Stimulated activated CD8-positive, alpha-beta memory T cell treated with anti-CD3 and anti-CD28 coated beads, Interleukin-4, amount 100 ng/mL, for 24 hours (primary cell): ENCODE measurements at regions not wholly inside any gene's neighbourhood (a gene's known extent, or its start where the extent isn't known, plus 50 kb on each side); places are given as distances from the start of the nearest gene placed in this dataset.

Experiments used
- DNase-seq: peaks from one replicate; pipeline ENCODE4 v3.0.0-alpha.2; 2020; ENCODE audit warnings: low read depth

- no peak for DNase-seq
These were observed 87.6 kb downstream of the YTHDF1 start for GRCh38 chr20:63128367-63128766.

- DNase-seq = no peak
These were observed 88.1 kb downstream of the YTHDF1 start for GRCh38 chr20:63127700-63128364.

DNA sequence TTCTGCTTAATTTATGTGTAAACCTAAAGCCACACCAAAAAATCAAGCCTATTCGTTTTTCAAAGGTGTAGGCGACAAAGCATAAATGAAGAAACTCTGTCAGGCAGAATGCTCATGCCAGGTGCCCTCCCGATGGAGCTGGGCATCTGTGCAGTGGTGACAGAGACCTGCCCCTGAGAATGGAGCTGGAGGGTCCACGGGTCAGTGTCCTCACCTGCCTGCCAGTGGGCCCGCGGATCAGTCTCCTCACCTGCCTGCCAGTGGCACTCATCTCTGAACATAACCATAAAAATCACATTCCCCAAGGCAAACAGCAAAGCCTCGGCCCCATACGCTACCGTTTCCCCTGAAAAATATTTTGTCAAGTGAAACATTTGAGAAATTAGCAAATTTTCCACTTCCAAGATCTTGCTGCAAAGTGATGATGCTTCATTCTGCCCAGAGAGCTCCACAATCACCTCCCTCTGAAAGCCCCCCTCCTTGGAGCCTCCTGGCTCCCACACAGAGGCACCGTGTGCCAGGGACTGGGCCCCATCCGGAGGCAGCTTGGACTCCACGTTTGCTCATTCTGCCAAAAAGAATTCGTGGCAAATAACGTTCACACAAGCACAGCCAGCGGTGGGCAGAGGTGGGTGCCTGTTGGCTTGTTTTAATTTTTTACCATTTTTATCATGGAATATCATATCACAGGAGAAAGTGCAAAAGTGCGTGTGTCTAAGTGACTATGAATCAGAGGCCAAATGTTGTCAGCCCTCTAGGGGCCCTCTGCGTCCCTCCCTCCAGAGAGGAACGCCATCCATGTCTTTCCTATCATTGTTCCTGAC, 88.8 kb downstream of the YTHDF1 start:
- DNase-seq = no peak

DNA sequence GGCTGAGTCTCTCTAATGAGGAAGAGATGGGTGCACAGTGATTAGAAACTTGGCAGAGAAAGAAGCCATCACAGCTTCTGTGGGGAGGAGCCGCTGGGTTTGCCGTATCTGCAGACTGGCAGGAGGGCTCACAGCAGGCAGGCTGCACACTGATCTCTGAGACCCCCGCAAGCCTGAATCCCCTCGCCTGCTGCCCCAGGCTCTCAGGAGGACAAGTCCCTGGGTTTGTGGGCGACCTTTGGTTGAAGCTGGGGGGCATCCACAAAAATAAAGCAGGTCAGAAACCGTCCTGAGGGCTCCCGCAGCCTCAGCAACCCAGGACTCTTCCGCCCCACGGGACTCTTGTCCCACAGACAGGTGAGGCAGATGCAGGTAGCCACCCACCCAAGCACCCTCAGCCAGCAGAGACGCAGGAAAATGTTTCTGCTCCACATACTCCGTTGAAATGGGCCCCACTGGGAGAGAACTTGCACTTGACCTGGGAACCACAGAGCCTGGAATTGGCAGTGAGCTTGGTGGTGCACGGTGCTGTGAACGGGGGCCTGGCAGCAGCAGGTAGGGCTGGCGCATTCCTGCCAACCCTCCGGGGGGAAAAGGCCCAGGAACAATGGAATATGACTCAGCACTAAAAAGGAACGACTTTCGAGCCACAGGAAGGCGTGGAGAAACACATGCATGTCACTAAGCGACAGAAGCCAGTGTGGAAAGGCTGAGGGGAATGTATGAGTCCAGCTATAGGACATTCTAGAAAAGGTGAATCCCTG, 89.9 kb downstream of the YTHDF1 start:
- no peak for DNase-seq

GRCh38 chr20:63125581-63125837, 90.4 kb downstream of the YTHDF1 start:
- no peak for DNase-seq

GRCh38 chr20:63124782-63125580, 91.0 kb downstream of the YTHDF1 start:
- DNase-seq = no peak

DNA sequence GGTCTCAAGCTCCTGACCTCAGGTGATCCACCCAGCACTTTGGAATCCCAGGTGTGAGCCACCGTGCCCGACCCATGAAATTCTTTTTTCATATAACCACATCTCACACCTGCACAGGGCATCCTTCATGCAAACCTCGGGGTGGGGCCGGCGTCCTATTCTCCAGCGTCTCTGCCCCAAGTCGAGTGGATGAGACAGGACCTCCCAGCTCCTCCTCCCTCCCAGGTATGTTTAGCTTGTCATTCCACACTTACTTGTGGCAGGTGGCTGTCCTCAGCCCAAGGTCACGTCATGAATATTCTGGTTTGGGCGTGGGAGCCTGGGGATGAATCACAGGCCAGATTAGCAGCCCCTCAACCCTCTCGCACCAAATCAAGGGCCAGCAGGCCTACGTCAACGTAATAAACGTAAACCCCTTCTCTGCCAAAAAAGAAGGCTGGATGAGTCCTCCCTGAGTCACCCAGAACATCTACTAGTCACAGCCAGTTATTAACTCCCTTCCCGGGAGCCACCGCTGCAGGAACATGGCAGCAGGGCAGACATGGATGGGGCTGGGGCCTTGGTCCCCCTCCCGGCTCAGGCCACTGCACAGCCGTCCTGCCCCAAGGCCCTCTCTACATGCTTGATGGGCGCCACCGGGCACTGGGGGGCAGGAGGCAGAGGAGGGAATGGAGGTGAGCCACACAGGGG, 91.7 kb downstream of the YTHDF1 start:
- DNase-seq = no peak

DNA sequence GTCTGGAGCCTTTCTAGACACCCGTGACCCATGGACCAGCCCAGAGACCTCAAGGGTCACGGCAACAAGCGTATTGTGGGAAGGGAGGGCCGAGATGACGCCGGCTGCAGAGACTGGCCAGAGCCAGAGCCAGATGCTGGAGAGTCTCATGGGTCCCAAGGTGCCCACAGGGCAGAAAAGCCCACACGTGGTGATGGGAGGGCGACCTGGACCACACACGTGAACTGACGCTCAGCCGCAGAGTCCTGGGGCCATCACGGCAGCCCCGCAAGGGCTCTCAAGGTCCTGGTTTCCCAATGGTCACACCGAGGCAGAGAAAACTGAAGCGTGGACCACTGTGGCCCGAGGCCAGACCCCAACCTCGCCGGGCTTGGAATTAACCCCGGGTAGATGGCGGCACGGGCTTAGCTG, 92.6 kb downstream of the YTHDF1 start:
- DNase-seq = no peak

- no peak for DNase-seq
These were observed 93.3 kb downstream of the YTHDF1 start for GRCh38 chr20:63122626-63123025.

- no peak for DNase-seq
These were observed 94.1 kb downstream of the YTHDF1 start for GRCh38 chr20:63121749-63122405.

- DNase-seq = no peak
These were observed 94.7 kb downstream of the YTHDF1 start for GRCh38 chr20:63121246-63121645.

DNA sequence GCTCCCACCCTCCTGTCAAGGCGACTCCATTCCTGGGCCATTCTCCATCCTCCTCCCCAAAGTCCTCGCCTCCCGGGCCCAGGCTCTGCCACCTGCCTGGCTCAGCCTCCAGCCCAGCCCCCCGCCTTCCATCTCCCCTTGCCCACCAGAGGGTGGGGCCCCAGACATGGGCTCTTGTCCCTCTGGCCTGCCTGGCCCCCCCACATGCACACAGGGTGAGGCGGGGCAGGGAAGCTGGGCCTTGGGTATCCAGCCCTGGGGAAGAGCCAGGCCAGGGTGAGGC, 95.2 kb downstream of the YTHDF1 start:
- DNase-seq = no peak

DNA sequence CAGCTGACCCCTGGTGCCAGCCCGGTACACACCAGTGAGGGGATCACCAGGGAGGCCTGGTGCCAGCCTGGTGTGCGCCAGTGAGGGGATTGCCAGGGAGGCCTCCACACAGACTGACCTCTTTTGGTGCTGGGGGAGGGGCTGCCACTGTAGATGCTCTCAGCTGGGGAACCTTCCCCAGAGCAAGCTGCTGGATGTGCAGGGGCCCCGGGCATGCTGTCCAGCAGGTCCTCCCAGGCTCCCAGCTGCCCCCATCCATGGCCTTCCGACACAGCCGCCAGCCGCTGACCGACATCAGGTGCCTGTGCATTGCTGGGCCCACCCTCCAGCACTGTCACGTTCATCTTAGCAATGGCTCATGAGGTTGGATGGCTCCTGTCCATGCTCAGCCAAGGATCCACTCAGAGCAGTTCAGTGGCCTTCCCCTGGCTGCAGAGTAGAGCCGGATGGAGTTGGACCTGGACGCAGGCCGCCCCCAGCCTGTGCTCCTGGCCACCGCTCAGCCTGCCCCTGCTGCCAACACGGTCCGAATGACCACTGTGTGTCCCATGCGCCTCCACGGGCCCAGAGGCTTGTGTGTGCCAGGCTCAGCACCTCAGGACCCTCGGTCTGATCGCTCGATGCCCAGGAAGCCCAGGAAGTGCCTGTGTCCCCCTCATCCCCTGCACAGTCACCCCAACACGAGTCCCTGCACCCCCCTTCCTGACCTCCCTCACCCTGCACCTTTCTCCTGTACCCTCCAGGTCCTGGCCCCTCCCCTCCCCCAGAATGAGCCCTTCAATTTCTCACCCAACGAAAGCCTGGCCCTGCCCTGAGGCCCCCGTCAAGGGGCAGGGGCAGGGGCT, 95.7 kb downstream of the YTHDF1 start:
- no peak for DNase-seq

- no peak for DNase-seq
These were observed 96.6 kb downstream of the YTHDF1 start for GRCh38 chr20:63119121-63119962.

- DNase-seq = no peak
These were observed 97.4 kb downstream of the YTHDF1 start for GRCh38 chr20:63118303-63119120.

GRCh38 chr20:63117661-63118302, 98.1 kb downstream of the YTHDF1 start:
- no peak for DNase-seq

DNA sequence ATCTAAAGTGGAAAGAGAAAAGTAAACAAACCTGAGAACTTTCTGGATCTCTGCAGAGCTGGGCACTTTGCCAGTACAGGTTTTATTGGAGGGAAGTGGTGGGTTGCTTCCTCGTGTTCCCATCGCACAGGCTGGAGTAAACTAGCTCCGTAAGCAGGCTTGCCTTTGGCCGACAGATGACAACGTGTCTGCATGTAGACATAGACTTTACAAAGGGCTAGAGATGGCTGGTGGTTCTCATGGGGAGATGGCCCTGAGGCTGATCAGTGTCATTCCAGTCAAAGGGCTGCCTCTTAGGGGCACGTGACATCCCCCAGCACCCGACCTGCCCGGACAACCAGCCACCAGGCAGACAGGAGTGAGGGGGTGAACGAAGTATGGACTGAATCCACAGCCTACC, 98.8 kb downstream of the YTHDF1 start:
- DNase-seq = no peak

- DNase-seq = no peak
These were observed 99.4 kb downstream of the YTHDF1 start for GRCh38 chr20:63116412-63117106.
